ENCODE measurements at regions not wholly inside any gene's neighbourhood (a gene's known extent, or its start where the extent isn't known, plus 50 kb on each side); places are given as distances from the start of the nearest gene placed in this dataset.

DNA sequence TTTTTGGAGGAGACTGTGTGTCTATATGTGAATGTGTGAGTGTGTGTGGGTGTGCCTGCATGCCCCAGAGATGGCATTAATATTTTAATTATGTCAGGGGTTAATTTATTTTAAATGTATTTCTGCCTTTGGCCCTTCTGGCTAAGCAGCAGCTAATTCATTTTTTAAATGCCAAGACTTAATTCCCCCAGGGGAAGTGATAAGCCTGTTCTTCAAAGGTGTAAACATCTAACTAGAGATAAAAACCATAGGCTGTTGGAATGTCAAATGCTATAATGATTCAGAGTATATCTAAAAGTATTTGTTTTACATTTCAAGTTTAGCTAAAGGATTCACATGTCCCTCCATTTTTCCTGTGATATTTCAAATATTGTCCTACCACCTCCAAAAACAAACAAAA is 184.7 kb downstream of the SPP2 start:
- TF ChIP-seq EZH2 (IDR thresholded peaks at IDR 0.05; ENCODE audit: low read length, missing control alignments) = no peak
- TF ChIP-seq, protein P1, sequence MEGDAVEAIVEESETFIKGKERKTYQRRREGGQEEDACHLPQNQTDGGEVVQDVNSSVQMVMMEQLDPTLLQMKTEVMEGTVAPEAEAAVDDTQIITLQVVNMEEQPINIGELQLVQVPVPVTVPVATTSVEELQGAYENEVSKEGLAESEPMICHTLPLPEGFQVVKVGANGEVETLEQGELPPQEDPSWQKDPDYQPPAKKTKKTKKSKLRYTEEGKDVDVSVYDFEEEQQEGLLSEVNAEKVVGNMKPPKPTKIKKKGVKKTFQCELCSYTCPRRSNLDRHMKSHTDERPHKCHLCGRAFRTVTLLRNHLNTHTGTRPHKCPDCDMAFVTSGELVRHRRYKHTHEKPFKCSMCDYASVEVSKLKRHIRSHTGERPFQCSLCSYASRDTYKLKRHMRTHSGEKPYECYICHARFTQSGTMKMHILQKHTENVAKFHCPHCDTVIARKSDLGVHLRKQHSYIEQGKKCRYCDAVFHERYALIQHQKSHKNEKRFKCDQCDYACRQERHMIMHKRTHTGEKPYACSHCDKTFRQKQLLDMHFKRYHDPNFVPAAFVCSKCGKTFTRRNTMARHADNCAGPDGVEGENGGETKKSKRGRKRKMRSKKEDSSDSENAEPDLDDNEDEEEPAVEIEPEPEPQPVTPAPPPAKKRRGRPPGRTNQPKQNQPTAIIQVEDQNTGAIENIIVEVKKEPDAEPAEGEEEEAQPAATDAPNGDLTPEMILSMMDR (conservative IDR thresholded peaks at IDR 0.05 in 1 of 2, IDR thresholded peaks at IDR 0.05 in 1 of 2; ENCODE audit: low read depth in 1 of 2, low read length in 2 of 2) = no peak

All from fibroblast of lung (primary cell).